Keratinocyte (primary cell): ENCODE measurements at regions not wholly inside any gene's neighbourhood (a gene's known extent, or its start where the extent isn't known, plus 50 kb on each side); places are given as distances from the start of the nearest gene placed in this dataset.

Experiments
- DNase-seq: peaks from one replicate; pipeline ENCODE4 v3.0.0-alpha.2; 2011; ENCODE audit warnings: low read depth, missing footprints, low spot score
- FAIRE-seq: peaks from 2 replicates; lab custom pipeline; 2011; peaks lifted over from hg19 to GRCh38; lab: Jason Lieb, UNC
- H2AFZ ChIP-seq: 2 replicates; pipeline ENCODE4 v1.6.0; 2012; ENCODE audit warnings: low read length, control low read depth, inconsistent platforms; ENCODE audit not compliant: control insufficient read depth
- H3K27ac ChIP-seq: 2 replicates; pipeline ENCODE4 v1.5.1; 2011; ENCODE audit warnings: low read length; ENCODE audit not compliant: control insufficient read depth, insufficient read depth
- H3K27me3 ChIP-seq: 3 replicates; pipeline ENCODE4 v1.6.0; 2011; ENCODE audit warnings: low read length; ENCODE audit not compliant: control insufficient read depth, insufficient read depth; ENCODE audit errors: extremely low read depth
- H3K36me3 ChIP-seq, 2 experiments: 2 replicates in 1 of 2; 3 replicates in 1 of 2; pipeline ENCODE4 v1.5.1; 2011; ENCODE audit warnings: low read length in 2 of 2, mild to moderate bottlenecking in 1 of 2; ENCODE audit not compliant: control insufficient read depth in 2 of 2, insufficient read depth in 2 of 2; ENCODE audit errors: extremely low read depth in 1 of 2
- H3K4me1 ChIP-seq: 3 replicates; pipeline ENCODE4 v1.5.1; 2011; ENCODE audit warnings: low read length; ENCODE audit not compliant: control insufficient read depth, insufficient read depth; ENCODE audit errors: extremely low read depth
- H3K4me2 ChIP-seq: 3 replicates; pipeline ENCODE4 v1.6.0; 2011; ENCODE audit warnings: low read depth, low read length; ENCODE audit not compliant: control insufficient read depth, insufficient read depth; ENCODE audit errors: extremely low read depth
- H3K4me3 ChIP-seq, 3 experiments: fragments of 200-600 bp in 1 of 3; sonication (generic) in 1 of 3; 2 replicates in 2 of 3; 3 replicates in 1 of 3; pipeline ENCODE4 v1.5.1; 2011 to 2016; ENCODE audit warnings: low read length in 3 of 3, mild to moderate bottlenecking in 3 of 3, control low read depth in 2 of 3, inconsistent platforms in 1 of 3, low read depth in 1 of 3, mixed read lengths in 1 of 3, mixed run types in 1 of 3, moderate library complexity in 1 of 3; ENCODE audit not compliant: control insufficient read depth in 2 of 3, insufficient read depth in 2 of 3; ENCODE audit errors: extremely low read depth in 1 of 3
- H3K79me2 ChIP-seq: 2 replicates; pipeline ENCODE4 v1.6.0; 2012; ENCODE audit warnings: low read length; ENCODE audit not compliant: control insufficient read depth, insufficient read depth
- H3K9ac ChIP-seq: 3 replicates; pipeline ENCODE4 v1.6.0; 2011; ENCODE audit warnings: low read length; ENCODE audit not compliant: control insufficient read depth, insufficient read depth; ENCODE audit errors: extremely low read depth
- H3K9me1 ChIP-seq: 3 replicates; pipeline ENCODE4 v1.6.0; 2011; ENCODE audit warnings: low read length; ENCODE audit not compliant: control insufficient read depth, insufficient read depth; ENCODE audit errors: extremely low read depth
- H3K9me3 ChIP-seq: 2 replicates; pipeline ENCODE4 v1.5.1; 2012; ENCODE audit warnings: low read depth, low read length; ENCODE audit not compliant: control insufficient read depth
- H4K20me1 ChIP-seq: 3 replicates; pipeline ENCODE4 v1.6.0; 2011; ENCODE audit warnings: low read length; ENCODE audit not compliant: control insufficient read depth, insufficient read depth; ENCODE audit errors: extremely low read depth
- CTCF ChIP-seq, 3 experiments: IDR thresholded peaks in 1 of 3; conservative IDR thresholded peaks in 1 of 3; optimal IDR thresholded peaks in 1 of 3; 2 replicates in 2 of 3; 3 replicates in 1 of 3; pipeline versions ENCODE3 to v1.5.1; 2011; ENCODE audit warnings: low read length in 3 of 3, mild to moderate bottlenecking in 3 of 3, moderate library complexity in 2 of 3, control low read depth in 1 of 3, inconsistent platforms in 1 of 3; ENCODE audit not compliant: insufficient read depth in 2 of 3; ENCODE audit errors: extremely low read depth in 1 of 3
- EZH2 ChIP-seq: IDR thresholded peaks from one replicate; pipeline ENCODE4 v1.6.1; 2012; ENCODE audit warnings: inconsistent platforms, mild to moderate bottlenecking, low read length, moderate library complexity
- dilution Hi-C: fragments of 300-500 bp; cut with MboI; formaldehyde crosslinking; loops from one replicate; pipeline ENCODE4 v1.7.0; 2020; ENCODE audit warnings: low sequenced_read_pairs; ENCODE audit not compliant: extremely low pct_ligation_motif_present

- no peaks in the 10 kb centered on the region for H3K9me3 ChIP-seq
- no peaks in the 10 kb centered on the region for H3K27me3 ChIP-seq
- FAIRE-seq, result no peak
- H3K36me3 ChIP-seq, result no peaks in the 10 kb centered on the region
- H3K4me2 ChIP-seq, result no peak overlapping the region
- H3K27ac ChIP-seq, result no peak overlapping the region
- DNase-seq, result no peak
- H3K4me3 ChIP-seq, result no peak overlapping the region
- H3K9me1 ChIP-seq, result no peaks in the 10 kb centered on the region
- no peak overlapping the region for H2AFZ ChIP-seq
- TF ChIP-seq CTCF (optimal IDR thresholded peaks at IDR 0.05 in 1 of 3, IDR thresholded peaks at IDR 0.05 in 1 of 3, conservative IDR thresholded peaks at IDR 0.05 in 1 of 3; ENCODE audit: extremely low read depth in 1 of 3, insufficient read depth in 2 of 3, low read length in 3 of 3), result no peak
- TF ChIP-seq EZH2, result no peak
- H4K20me1 ChIP-seq, result no peaks in the 10 kb centered on the region
- no peak overlapping the region for H3K9ac ChIP-seq
- no peaks in the 10 kb centered on the region for H3K79me2 ChIP-seq
- H3K4me1 ChIP-seq, result no peaks in the 10 kb centered on the region
- dilution Hi-C loops, result no loop called here
Observed at GRCh38 chr1:181909010-181909409, 152.5 kb downstream of the ZNF648 start.

GRCh38 chr1:181906631-181907030 is 154.9 kb downstream of the ZNF648 start:
- FAIRE-seq (no peak), DNase-seq (no peak)
- TF ChIP-seq EZH2, result no peak
- no peak for TF ChIP-seq CTCF (optimal IDR thresholded peaks at IDR 0.05 in 1 of 3, IDR thresholded peaks at IDR 0.05 in 1 of 3, conservative IDR thresholded peaks at IDR 0.05 in 1 of 3; ENCODE audit: extremely low read depth in 1 of 3, insufficient read depth in 2 of 3, low read length in 3 of 3)
- Histone ChIP-seq H4K20me1 (peaks cover 3% of the 10 kb centered on the region), H3K27me3 (no peaks in the 10 kb centered on the region), H3K36me3 (no peaks in the 10 kb centered on the region), H3K79me2 (no peaks in the 10 kb centered on the region), H2AFZ (no peak overlapping the region), H3K27ac (no peak overlapping the region), H3K4me1 (no peaks in the 10 kb centered on the region), H3K4me2 (no peak overlapping the region), H3K9me1 (no peaks in the 10 kb centered on the region), H3K4me3 (no peak overlapping the region), H3K9me3 (no peaks in the 10 kb centered on the region), H3K9ac (no peak overlapping the region)
- dilution Hi-C loops, result no loop called here
